Stimulated activated naive CD4-positive, alpha-beta T cell treated with Interleukin-2 at 50 U/mL for 16 hours (primary cell): ENCODE measurements at regions not wholly inside any gene's neighbourhood (a gene's known extent, or its start where the extent isn't known, plus 50 kb on each side); places are given as distances from the start of the nearest gene placed in this dataset.
"Not testable (repeated sequence)": the region's sequence is repeated elsewhere in the genome, so short reads cannot be mapped to it uniquely, and the experiment has no call there.

Experiments
- DNase-seq: peaks from one replicate; lab custom pipeline; 2025; lab: John Stamatoyannopoulos, UW

DNA sequence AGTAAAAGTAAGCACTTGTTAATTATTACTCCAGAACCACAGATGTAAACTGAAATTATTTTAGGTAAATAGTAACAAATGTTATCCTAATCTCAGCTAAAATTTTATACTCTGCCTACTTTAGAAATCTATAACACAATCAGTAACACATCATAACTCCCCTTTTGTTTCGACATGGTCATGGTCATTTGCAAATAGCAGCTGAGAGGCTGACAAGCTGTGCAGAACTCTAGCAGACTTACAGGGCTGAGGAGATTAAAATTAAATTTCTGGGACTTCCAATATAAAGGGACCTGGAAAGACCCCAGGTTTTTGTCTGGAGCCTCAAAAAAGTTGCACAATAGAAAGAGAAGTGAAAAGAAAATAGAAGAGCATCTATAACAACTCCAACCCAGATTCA lies 88.8 kb downstream of the PRL start:
- DNase-seq, result no peak

GRCh38 chr6:22214314-22214713 lies 82.5 kb downstream of the PRL start:
- DNase-seq, result no peak

DNA sequence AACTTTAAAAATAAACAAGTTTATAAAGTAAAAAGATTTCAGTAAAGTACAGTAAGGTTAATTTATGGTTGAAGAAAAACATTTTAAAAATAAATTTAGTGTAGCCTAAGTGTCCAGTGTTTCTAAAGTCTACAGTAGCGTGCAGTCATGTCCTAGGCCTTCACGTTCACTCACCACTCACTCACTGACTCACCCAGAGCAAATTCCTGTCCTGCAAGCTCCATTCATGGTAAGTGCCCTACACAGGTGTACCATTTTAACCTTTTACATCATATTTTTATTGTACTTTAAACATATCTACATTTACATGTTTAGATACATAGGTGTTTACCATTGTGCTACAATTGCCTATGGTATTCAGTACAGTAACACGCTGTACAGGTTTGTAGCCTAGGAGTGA lies 81.4 kb downstream of the PRL start:
- DNase-seq, result not testable (repeated sequence)

GRCh38 chr6:22218410-22218809 lies 78.4 kb downstream of the PRL start:
- DNase-seq, result no peak

GRCh38 chr6:22219925-22220324 lies 76.9 kb downstream of the PRL start:
- no peak for DNase-seq

DNA sequence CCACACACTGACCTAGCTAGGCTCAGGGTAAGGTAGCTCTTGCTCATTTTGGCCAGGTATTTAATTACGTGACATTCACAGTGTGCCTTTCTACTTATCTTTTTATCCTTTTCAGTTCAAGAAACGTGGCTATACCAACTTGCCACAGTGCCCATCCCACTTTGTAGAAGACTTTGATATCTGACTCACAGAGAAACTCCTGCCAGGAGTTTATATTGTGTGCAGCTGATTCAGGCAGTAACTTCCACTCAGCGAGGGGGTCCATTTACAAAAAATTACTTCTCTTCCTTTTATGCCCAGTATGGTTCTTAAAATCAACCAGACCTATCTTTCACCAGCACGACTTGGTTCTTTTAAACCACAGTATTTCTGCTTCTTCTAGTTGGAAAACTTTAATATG lies 75.6 kb downstream of the PRL start:
- DNase-seq, result no peak

GRCh38 chr6:22221630-22222029 lies 75.2 kb downstream of the PRL start:
- DNase-seq, result no peak

DNA sequence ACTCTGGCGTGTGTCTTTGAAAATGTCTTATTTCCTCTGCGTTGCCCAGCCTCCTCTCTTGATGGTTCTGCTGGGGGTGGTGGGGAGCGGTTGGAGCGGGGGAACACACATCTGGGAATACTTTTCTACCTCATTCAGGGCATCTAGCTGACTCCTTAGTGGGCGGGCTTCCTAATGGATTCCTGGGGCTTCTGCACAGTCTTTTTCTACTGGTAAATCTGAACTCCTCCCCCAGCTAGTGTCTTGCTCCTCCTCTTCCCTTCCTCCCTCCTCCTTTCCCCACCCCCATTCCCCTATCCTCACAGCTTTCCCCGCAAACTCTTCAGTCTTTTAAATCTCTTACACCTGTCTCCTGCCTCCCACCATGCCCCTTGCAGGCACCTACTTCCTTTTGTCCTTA lies 74.4 kb downstream of the PRL start:
- no peak for DNase-seq

DNA sequence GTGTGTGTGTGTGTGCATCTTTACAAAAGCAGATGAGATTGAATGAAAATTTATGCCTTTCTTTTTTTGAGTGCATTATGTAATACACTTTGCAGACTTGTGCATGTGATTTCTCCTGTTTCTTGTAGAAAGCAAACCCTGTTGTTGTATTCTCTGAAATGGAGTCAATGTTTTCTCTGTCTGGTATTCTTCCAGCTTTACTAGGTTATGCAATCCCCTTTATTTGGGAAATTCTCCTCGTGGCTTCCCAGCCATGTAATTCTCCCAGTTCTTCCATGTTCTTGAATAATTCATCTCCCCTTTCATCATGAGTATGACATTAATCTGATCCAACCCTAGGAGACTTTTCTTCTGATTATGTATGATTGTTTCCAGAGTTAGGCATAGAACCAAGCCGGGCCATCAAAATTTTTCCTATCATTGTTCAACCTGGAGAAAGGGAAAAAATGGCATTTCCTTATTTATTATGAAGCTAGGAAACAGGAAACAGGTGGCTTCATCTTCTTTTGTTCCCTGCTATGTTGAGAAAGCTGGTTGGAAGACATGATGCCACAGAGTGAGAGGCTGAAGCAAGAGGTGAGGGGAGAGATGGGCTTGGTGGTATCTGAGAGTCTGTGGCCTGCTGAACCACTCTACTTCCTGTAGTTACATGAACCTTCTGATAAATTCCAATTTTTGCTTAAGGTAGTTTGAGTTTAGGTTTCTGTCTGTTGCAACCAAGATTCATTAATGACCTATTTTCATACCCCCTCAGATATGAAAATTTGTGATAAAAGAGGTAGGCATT lies 68.8 kb downstream of the PRL start:
- no peak for DNase-seq

GRCh38 chr6:22231050-22231449 lies 65.8 kb downstream of the PRL start:
- DNase-seq, result no peak

GRCh38 chr6:22231616-22232015 lies 65.2 kb downstream of the PRL start:
- no peak for DNase-seq

DNA sequence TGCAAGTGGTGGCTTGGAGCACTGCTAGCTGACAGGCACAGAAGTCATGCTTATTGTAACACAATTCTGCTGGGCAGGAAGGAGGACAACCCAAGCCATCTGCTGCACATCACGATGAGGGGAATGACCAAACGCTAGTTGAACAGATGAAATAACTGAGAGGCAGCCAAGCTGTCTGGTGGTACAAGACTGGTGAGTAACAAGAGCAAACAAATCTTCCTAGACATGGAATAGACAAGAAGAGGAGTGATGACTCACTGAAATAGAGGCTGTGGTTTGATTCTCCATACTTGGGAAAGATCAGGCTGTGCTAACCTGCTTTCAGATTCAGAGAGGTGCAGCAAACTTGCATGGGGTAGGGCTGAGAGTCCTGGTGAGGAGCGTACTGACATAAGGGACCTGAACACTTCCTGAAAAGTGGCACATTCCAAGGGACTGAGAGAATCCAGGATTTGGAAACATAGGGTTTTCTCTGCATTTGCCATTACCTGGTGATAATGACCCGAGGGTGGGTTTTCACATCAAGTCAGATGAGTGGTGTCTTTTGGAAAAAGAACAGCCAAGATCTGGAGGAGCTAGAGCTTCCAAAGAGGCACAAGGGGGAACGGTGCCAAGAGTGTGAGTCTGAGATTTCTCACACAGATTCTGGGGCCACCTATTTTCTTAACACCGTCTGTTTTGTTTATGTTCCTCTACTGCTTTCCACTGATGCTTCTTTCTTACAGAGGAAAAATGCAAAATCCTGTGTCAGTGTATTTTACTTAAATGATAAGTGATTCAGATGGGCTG lies 60.0 kb downstream of the PRL start:
- no peak for DNase-seq
